ENCODE measurements at regions not wholly inside any gene's neighbourhood (a gene's known extent, or its start where the extent isn't known, plus 50 kb on each side); places are given as distances from the start of the nearest gene placed in this dataset.

DNA sequence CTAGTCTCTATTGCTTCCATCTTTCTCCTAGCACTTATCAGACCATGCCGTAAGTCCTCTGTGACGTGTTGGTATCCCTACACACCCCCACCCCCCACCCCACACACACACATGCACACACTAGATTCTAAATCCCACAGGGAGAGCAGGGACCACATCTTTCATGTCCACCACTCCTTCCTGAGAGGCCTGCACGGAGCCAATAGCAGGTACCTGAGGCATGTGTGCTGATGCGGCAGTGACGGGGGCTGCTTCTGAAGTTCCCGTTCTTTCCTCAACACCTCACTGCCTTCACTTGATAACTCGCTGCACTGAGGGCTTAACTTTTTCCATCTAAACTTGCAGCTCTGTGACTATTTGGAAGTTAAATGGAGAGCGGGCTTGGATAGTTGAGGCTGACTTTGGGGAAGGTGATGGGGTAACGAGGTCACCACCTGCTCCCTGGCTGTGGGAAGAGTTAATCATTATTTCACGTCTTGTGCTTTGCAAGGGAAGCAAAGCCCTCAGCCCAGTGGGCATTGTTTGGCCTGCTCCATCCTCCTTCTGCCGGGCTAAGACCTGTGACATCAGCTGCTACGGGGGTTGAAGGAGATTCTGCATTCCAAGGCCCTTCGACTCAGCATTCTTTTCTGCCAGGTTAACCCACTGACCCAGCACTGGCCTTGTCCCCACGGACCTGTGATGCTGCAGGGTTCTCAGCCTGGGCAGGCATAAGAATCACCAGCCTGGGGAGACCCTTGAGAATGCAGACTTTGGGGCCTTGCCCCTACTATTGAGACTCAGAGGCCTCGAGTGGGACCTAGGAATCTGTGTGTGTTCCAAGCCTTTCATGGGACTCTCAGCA lies 187.8 kb downstream of the ANKRD60 start (continued):
- TF ChIP-seq, protein P1, sequence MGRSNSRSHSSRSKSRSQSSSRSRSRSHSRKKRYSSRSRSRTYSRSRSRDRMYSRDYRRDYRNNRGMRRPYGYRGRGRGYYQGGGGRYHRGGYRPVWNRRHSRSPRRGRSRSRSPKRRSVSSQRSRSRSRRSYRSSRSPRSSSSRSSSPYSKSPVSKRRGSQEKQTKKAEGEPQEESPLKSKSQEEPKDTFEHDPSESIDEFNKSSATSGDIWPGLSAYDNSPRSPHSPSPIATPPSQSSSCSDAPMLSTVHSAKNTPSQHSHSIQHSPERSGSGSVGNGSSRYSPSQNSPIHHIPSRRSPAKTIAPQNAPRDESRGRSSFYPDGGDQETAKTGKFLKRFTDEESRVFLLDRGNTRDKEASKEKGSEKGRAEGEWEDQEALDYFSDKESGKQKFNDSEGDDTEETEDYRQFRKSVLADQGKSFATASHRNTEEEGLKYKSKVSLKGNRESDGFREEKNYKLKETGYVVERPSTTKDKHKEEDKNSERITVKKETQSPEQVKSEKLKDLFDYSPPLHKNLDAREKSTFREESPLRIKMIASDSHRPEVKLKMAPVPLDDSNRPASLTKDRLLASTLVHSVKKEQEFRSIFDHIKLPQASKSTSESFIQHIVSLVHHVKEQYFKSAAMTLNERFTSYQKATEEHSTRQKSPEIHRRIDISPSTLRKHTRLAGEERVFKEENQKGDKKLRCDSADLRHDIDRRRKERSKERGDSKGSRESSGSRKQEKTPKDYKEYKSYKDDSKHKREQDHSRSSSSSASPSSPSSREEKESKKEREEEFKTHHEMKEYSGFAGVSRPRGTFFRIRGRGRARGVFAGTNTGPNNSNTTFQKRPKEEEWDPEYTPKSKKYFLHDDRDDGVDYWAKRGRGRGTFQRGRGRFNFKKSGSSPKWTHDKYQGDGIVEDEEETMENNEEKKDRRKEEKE (IDR thresholded peaks at IDR 0.05), result no peak
- TF ChIP-seq RB1 (IDR thresholded peaks at IDR 0.05; ENCODE audit: borderline replicate concordance), result no peak
- no peak for TF ChIP-seq KLF5 (IDR thresholded peaks at IDR 0.05; ENCODE audit: partially characterized antibody)

DNA sequence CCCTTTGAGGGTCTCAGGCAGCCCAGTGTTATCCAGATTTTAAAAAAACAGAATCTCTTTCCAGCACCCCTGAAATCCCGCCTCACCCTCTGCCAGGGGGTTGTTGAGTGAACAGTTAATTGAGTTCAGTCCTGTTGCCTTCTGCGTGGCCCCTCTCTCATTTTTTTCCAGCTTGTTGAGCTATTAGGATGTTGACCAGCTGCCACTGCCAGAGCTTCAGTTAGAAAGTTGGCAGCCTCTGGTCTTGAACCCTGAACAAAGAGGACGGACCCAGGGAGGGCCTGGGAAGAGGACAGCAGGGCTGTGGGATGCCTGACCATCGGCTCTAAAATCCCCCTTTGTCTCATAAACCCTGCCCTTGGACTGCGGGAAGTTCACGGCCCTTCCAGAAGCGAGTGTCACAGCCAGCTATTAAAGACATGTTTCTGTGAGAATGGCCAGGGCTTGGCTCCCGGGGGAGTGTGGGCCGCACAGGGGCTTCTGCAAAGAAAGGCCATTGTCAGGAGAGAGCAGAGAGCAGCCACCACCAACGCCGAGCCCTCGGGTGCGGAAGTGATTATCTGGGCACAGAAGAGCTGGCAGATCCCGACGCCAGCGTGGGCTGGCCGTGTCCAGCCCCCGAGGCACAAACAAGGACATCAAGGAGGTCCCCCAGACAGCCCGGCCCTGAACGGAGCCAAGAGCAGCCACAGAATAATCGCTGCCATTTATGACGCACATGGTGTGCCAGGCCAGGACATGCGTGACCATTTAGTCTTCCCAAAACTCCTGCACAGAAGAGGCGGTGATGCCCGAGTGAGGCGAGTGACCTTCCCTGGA lies 189.0 kb downstream of the ANKRD60 start:
- ChIA-PET CTCF (no interaction called here), POLR2A (no interaction called here), SMC1A (ENCODE audit: uncharacterized antibody, unreplicated experiment) (no interaction called here), RAD21 (ENCODE audit: unreplicated experiment) (no interaction called here)
- ATAC-seq (no peak), FAIRE-seq (no peak), DNase-seq (ENCODE audit: low read depth, low spot score) (no peak)
- Histone ChIP-seq H3K4me2 (ENCODE audit: control insufficient read depth, insufficient read depth) (no peak overlapping the region), H3K9ac (ENCODE audit: control insufficient read depth, insufficient read depth, low read length) (no peak overlapping the region), H3K79me2 (ENCODE audit: control insufficient read depth, insufficient read depth, low read length) (no peaks in the 10 kb centered on the region), H3K36me3 (ENCODE audit: control insufficient read depth in 2 of 2, insufficient read depth in 2 of 2, low read length in 1 of 2) (no peaks in the 10 kb centered on the region), H3K27ac (ENCODE audit: control insufficient read depth, insufficient read depth) (no peak overlapping the region), H3K9me3 (replicated peaks; ENCODE audit: control insufficient read depth, insufficient read depth, low read length) (no peaks in the 10 kb centered on the region), H3K4me3 (no peak overlapping the region), H3K4me1 (ENCODE audit: control insufficient read depth, insufficient read depth, low read length) (no peaks in the 10 kb centered on the region), H2AFZ (ENCODE audit: control insufficient read depth, low read depth, low read length) (no peak overlapping the region), H4K20me1 (ENCODE audit: control insufficient read depth, insufficient read depth) (no peaks in the 10 kb centered on the region), H3K27me3 (replicated peaks in 1 of 2; ENCODE audit: control insufficient read depth in 2 of 2, insufficient read depth in 2 of 2, low read length in 1 of 2) (peaks cover 0 to 5% of the 10 kb centered on the region in 2 experiments; a peak in 2 of 4 replicates)
- in situ Hi-C loops (cut with MboI) (no loop called here), intact Hi-C loops (cut with micrococcal nuclease; ENCODE audit: unreplicated experiment) (no loop called here)
- 43% methylated on average over 26 of the region's 26 CpGs for WGBS (ENCODE audit: insufficient coverage, insufficient replicate concordance, low lambda C conversion rate, missing lambda C conversion rate)
- BruUV-seq (replicated peaks), result no TSS peak
- no peak for TF ChIP-seq TBL1XR1 (IDR thresholded peaks at IDR 0.05; ENCODE audit: low read depth, low read length)
- no peak for TF ChIP-seq ATF7 (IDR thresholded peaks at IDR 0.05; ENCODE audit: low read depth)
- TF ChIP-seq CBX5 (IDR thresholded peaks at IDR 0.05; ENCODE audit: low read depth), result no peak
- TF ChIP-seq ZBTB40 (IDR thresholded peaks at IDR 0.05; ENCODE audit: borderline replicate concordance), result no peak
- TF ChIP-seq SUPT20H (IDR thresholded peaks at IDR 0.05; ENCODE audit: borderline replicate concordance, control insufficient read depth, low read depth, low read length), result no peak
- TF ChIP-seq MTA2 (IDR thresholded peaks at IDR 0.05; ENCODE audit: low read depth), result no peak
- no peak for TF ChIP-seq PKNOX1 (IDR thresholded peaks at IDR 0.05)
- no peak for TF ChIP-seq SMARCA5 (IDR thresholded peaks at IDR 0.05)
- no peak for TF ChIP-seq HDGF (IDR thresholded peaks at IDR 0.05)

Data from GM12878 (cell line).